NCI-H2171 (cell line): ENCODE measurements at regions not wholly inside any gene's neighbourhood (a gene's known extent, or its start where the extent isn't known, plus 50 kb on each side); places are given as distances from the start of the nearest gene placed in this dataset.

Experiments used
- DNase-seq: peaks from one replicate; lab custom pipeline; 2025; lab: John Stamatoyannopoulos, UW

GRCh38 chr2:12416600-12416999 lies 300.1 kb upstream of the TRIB2 start:
- no peak for DNase-seq

GRCh38 chr2:12417786-12418185 lies 298.9 kb upstream of the TRIB2 start:
- no peak for DNase-seq

GRCh38 chr2:12419803-12420202 lies 296.9 kb upstream of the TRIB2 start:
- no peak for DNase-seq

GRCh38 chr2:12421046-12421445 lies 295.7 kb upstream of the TRIB2 start:
- DNase-seq: no peak

GRCh38 chr2:12424219-12424618 lies 292.5 kb upstream of the TRIB2 start:
- DNase-seq: no peak

- DNase-seq: no peak
Measured at GRCh38 chr2:12424809-12425208, 291.9 kb upstream of the TRIB2 start.

GRCh38 chr2:12428324-12428723 lies 288.4 kb upstream of the TRIB2 start:
- DNase-seq: no peak

- no peak for DNase-seq
Measured at GRCh38 chr2:12428786-12429185, 287.9 kb upstream of the TRIB2 start.

GRCh38 chr2:12429779-12430406 lies 286.8 kb upstream of the TRIB2 start:
- no peak for DNase-seq

- no peak for DNase-seq
Measured at GRCh38 chr2:12430407-12431133, 286.2 kb upstream of the TRIB2 start.

- DNase-seq: no peak
Measured at GRCh38 chr2:12432985-12433625, 283.6 kb upstream of the TRIB2 start.

GRCh38 chr2:12433626-12433990 lies 283.1 kb upstream of the TRIB2 start:
- no peak for DNase-seq

- DNase-seq: no peak
Measured at GRCh38 chr2:12434630-12435098, 282.1 kb upstream of the TRIB2 start.

- DNase-seq: no peak
Measured at GRCh38 chr2:12435430-12436222, 281.1 kb upstream of the TRIB2 start.

- no peak for DNase-seq
Measured at GRCh38 chr2:12436483-12436882, 280.3 kb upstream of the TRIB2 start.

GRCh38 chr2:12436935-12437561 lies 279.7 kb upstream of the TRIB2 start:
- no peak for DNase-seq

- DNase-seq: no peak
Measured at GRCh38 chr2:12440731-12441130, 276.0 kb upstream of the TRIB2 start.

- DNase-seq: no peak
Measured at GRCh38 chr2:12441750-12442475, 274.8 kb upstream of the TRIB2 start.

- no peak for DNase-seq
Measured at GRCh38 chr2:12442476-12442847, 274.3 kb upstream of the TRIB2 start.

- DNase-seq: no peak
Measured at GRCh38 chr2:12448846-12449505, 267.8 kb upstream of the TRIB2 start.

GRCh38 chr2:12451726-12452125 lies 265.0 kb upstream of the TRIB2 start:
- no peak for DNase-seq
